ENCODE measurements at regions not wholly inside any gene's neighbourhood (a gene's known extent, or its start where the extent isn't known, plus 50 kb on each side); places are given as distances from the start of the nearest gene placed in this dataset.

- CTCF ChIA-PET, result no interaction called here
These were observed 366.7 kb downstream of the SHQ1 start for GRCh38 chr3:72481542-72481941.

GRCh38 chr3:72480366-72480765 lies 367.9 kb downstream of the SHQ1 start:
- ChIA-PET CTCF (no interaction called here), POLR2A (ENCODE audit: unreplicated experiment) (no interaction called here)
- intact Hi-C loops (cut with micrococcal nuclease; ENCODE audit: unreplicated experiment), result loop anchor here (5.0 to 10.0 kb wide), 2 partner anchors 114 to 342 kb away; no protein-coding TSS in a partner anchor

More at GRCh38 chr3:72481542-72481941, 366.7 kb downstream of the SHQ1 start:
- Histone ChIP-seq H3K79me2 (ENCODE audit: low read depth) (no peaks in the 10 kb centered on the region), H3K4me3 (no peak overlapping the region), H3F3A (ENCODE audit: insufficient read depth, low read depth) (0 out of 2 replicates have a peak, but pooled peaks cover 10% of the 10 kb centered on the region), H3K36me3 (ENCODE audit: low read depth) (no peaks in the 10 kb centered on the region), H4K20me1 (ENCODE audit: insufficient read depth) (no peaks in the 10 kb centered on the region), H3K9me2 (ENCODE audit: insufficient read depth) (no peaks in the 10 kb centered on the region), H3K27ac (no peak overlapping the region), H3K9me3 (ENCODE audit: insufficient read depth, low read depth) (no peaks in the 10 kb centered on the region), H2AFZ (no peak overlapping the region), H3K27me3 (ENCODE audit: insufficient read depth, low read depth) (no peaks in the 10 kb centered on the region), H3K4me1 (replicated peaks; ENCODE audit: insufficient read depth) (peaks cover 21% of the 10 kb centered on the region), H3K4me2 (no peak overlapping the region)
- POLR2A ChIA-PET (ENCODE audit: unreplicated experiment), result no interaction called here
- no peak for TF ChIP-seq EZH2 (IDR thresholded peaks at IDR 0.05; ENCODE audit: low read depth)
- DNase-seq, result no peak
- no TSS peak for BruUV-seq (replicated peaks)
- intact Hi-C loops (cut with micrococcal nuclease; ENCODE audit: unreplicated experiment), result loop anchor here (5.0 to 10.0 kb wide), 2 partner anchors 113 to 341 kb away; no protein-coding TSS in a partner anchor

GRCh38 chr3:72479651-72480215 lies 368.5 kb downstream of the SHQ1 start:
- ChIA-PET POLR2A (ENCODE audit: unreplicated experiment) (no interaction called here), CTCF (no interaction called here)
- Histone ChIP-seq H3K36me3 (ENCODE audit: low read depth) (no peaks in the 10 kb centered on the region), H3F3A (ENCODE audit: insufficient read depth, low read depth) (0 out of 2 replicates have a peak, but pooled peaks cover 10% of the 10 kb centered on the region), H3K9me3 (ENCODE audit: insufficient read depth, low read depth) (no peaks in the 10 kb centered on the region), H3K27ac (no peak overlapping the region), H3K4me2 (no peak overlapping the region), H3K4me1 (replicated peaks; ENCODE audit: insufficient read depth) (peaks cover 20% of the 10 kb centered on the region), H3K79me2 (ENCODE audit: low read depth) (no peaks in the 10 kb centered on the region), H4K20me1 (ENCODE audit: insufficient read depth) (no peaks in the 10 kb centered on the region), H3K9me2 (ENCODE audit: insufficient read depth) (no peaks in the 10 kb centered on the region), H2AFZ (no peak overlapping the region), H3K4me3 (no peak overlapping the region), H3K27me3 (ENCODE audit: insufficient read depth, low read depth) (no peaks in the 10 kb centered on the region)
- DNase-seq, result no peak
- no TSS peak for BruUV-seq (replicated peaks)
- intact Hi-C loops (cut with micrococcal nuclease; ENCODE audit: unreplicated experiment), result loop anchor here (5.0 to 10.0 kb wide), 2 partner anchors 115 to 343 kb away; no protein-coding TSS in a partner anchor
- TF ChIP-seq EZH2 (IDR thresholded peaks at IDR 0.05; ENCODE audit: low read depth), result no peak

More at GRCh38 chr3:72480366-72480765, 367.9 kb downstream of the SHQ1 start:
- no peak overlapping the region for H3K4me3 ChIP-seq
- no peaks in the 10 kb centered on the region for H3K9me2 ChIP-seq (ENCODE audit: insufficient read depth)
- TF ChIP-seq EZH2 (IDR thresholded peaks at IDR 0.05; ENCODE audit: low read depth), result no peak
- TF ChIP-seq CTCF (conservative IDR thresholded peaks at IDR 0.05), result no peak
- no TSS peak for BruUV-seq (replicated peaks)
- no peaks in the 10 kb centered on the region for H3K9me3 ChIP-seq (ENCODE audit: insufficient read depth, low read depth)
- no peaks in the 10 kb centered on the region for H3K27me3 ChIP-seq (ENCODE audit: insufficient read depth, low read depth)
- H4K20me1 ChIP-seq (ENCODE audit: insufficient read depth), result no peaks in the 10 kb centered on the region
- no peak overlapping the region for H2AFZ ChIP-seq
- H3F3A ChIP-seq (ENCODE audit: insufficient read depth, low read depth), result 0 out of 2 replicates have a peak, but pooled peaks cover 10% of the 10 kb centered on the region
- H3K36me3 ChIP-seq (ENCODE audit: low read depth), result no peaks in the 10 kb centered on the region
- DNase-seq, result no peak
- H3K4me2 ChIP-seq, result no peak overlapping the region
- H3K4me1 ChIP-seq (replicated peaks; ENCODE audit: insufficient read depth), result peaks cover 20% of the 10 kb centered on the region
- H3K79me2 ChIP-seq (ENCODE audit: low read depth), result no peaks in the 10 kb centered on the region
- no peak overlapping the region for H3K27ac ChIP-seq

GRCh38 chr3:72476139-72476483 lies 372.1 kb downstream of the SHQ1 start:
- Histone ChIP-seq H3K27me3 (ENCODE audit: insufficient read depth, low read depth) (no peaks in the 10 kb centered on the region), H4K20me1 (ENCODE audit: insufficient read depth) (no peaks in the 10 kb centered on the region), H3K4me2 (no peak overlapping the region), H3K79me2 (ENCODE audit: low read depth) (no peaks in the 10 kb centered on the region), H3K27ac (no peak overlapping the region), H3F3A (ENCODE audit: insufficient read depth, low read depth) (no peaks in the 10 kb centered on the region), H3K9me2 (ENCODE audit: insufficient read depth) (no peaks in the 10 kb centered on the region), H3K9me3 (ENCODE audit: insufficient read depth, low read depth) (no peaks in the 10 kb centered on the region), H2AFZ (no peak overlapping the region), H3K4me1 (replicated peaks; ENCODE audit: insufficient read depth) (no peaks in the 10 kb centered on the region), H3K36me3 (ENCODE audit: low read depth) (no peaks in the 10 kb centered on the region), H3K4me3 (no peak overlapping the region)
- intact Hi-C loops (cut with micrococcal nuclease; ENCODE audit: unreplicated experiment), result no loop called here
- TF ChIP-seq EZH2 (IDR thresholded peaks at IDR 0.05; ENCODE audit: low read depth) (no peak), CTCF (conservative IDR thresholded peaks at IDR 0.05) (no peak)
- CTCF ChIA-PET, result no interaction called here
- DNase-seq, result no peak
- POLR2A ChIA-PET (ENCODE audit: unreplicated experiment), result no interaction called here
- BruUV-seq (replicated peaks), result no TSS peak
